NCI-H460 (cell line): ENCODE measurements at regions not wholly inside any gene's neighbourhood (a gene's known extent, or its start where the extent isn't known, plus 50 kb on each side); places are given as distances from the start of the nearest gene placed in this dataset.

Experiments
- DNase-seq: peaks from one replicate; pipeline ENCODE4 v3.0.0-alpha.2; 2016; ENCODE audit warnings: low read depth; ENCODE audit errors: extremely low read depth

GRCh38 chr2:187274146-187274545, 173.9 kb downstream of the CALCRL start:
- DNase-seq: no peak

GRCh38 chr2:187272255-187272654, 175.8 kb downstream of the CALCRL start:
- DNase-seq: no peak

GRCh38 chr2:187271825-187272224, 176.2 kb downstream of the CALCRL start:
- no peak for DNase-seq

DNA sequence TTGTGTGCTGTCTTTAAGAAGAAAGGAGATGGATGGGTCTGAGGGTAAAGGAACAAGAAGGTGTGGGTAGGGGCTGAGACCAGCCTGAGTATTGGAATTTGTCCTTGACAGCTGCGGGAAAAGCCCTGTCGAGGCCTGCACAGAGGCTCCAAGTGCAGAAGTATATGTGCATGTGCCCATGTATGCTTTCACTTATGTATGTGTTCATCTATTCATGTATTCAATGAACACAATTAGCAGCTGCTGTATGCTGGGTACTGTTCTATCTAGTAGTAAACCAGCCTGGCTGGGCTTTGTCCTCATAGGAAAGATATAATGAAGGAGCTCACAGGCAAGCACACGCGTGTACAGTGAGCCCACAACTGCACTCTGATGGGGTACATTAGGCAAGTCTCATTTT, 181.4 kb downstream of the CALCRL start:
- DNase-seq: no peak

GRCh38 chr2:187266147-187266546, 181.9 kb downstream of the CALCRL start:
- no peak for DNase-seq

GRCh38 chr2:187264612-187265011, 183.4 kb downstream of the CALCRL start:
- no peak for DNase-seq

DNA sequence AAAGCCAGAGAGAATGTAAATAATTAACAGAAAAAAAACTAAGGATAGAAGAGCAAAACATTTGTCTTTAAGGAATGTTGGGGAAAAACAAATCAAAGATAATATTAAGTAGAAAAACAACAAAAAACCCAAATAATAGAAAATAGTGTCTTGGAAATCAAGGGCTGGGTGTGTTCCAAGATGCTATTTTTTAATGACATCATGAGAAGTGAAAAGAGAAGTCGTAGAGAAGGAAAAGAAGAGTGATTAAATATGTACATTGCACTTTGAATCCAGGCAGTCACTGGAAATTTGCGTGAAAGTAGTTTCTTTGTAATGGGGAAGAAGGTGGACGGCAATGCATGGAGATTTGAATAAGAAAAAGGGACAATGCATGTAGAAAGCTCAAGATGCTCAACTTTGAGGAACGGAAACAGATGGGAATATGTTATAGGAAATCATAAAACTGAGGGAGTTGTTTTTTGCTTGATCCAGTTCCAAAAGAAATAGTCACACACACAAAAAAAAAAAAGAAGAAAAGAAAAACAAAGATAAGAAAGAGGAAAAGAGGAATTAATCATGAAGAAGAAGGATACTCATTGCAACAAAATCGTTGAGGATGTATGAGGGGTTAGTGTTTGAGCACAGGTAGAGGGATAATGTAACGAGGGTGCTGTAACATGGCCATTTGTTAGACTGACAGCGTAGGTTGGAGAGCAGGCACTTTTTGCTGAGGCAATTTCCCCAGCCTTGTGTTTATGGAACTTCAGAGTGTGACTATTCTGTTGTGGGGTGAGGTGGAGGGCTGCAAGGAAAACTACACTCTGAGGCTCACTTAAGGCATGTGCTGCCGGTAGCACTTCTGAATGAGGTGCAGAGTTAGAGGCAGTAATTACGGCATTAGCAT, 184.1 kb downstream of the CALCRL start:
- no peak for DNase-seq

DNA sequence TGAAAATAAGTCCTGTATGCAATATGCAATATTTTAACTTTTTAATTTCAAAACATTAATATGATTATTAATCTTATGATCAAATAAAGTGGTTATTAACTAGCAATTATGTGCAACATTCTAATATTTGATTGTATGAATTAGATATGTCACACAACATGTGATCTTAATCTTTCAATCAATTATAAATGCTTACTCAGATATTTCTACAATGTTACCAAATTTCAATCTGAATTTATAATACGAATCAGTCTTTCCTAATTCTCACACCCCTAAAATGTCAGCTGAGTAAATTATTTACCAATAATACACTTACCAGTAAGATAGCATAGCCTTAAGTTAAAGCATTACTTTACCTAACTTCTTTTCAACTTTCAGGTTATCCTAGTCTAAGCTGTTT, 186.3 kb downstream of the CALCRL start:
- no peak for DNase-seq

- no peak for DNase-seq
Measured at GRCh38 chr2:187252063-187252462, 196.0 kb downstream of the CALCRL start.

GRCh38 chr2:187250137-187250536, 197.9 kb downstream of the CALCRL start:
- no peak for DNase-seq

DNA sequence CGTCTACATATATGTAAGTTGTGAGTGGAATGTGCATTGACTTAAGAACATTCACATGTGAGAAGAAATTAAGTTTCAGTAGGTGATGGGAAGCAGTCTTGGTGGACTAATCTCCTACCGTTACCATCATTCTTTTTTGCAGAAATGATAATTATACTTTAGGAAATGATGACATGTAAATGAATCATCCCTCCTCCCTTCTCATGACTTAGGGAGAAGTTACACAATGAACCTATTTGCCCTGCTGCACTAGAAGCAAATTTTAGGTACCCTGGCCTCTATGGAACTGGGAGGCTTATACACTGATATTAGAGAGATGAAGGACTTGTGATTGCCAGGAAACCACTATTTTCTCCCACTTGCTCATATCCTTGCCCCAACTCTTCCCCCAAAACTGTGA, 214.2 kb downstream of the CALCRL start:
- no peak for DNase-seq

DNA sequence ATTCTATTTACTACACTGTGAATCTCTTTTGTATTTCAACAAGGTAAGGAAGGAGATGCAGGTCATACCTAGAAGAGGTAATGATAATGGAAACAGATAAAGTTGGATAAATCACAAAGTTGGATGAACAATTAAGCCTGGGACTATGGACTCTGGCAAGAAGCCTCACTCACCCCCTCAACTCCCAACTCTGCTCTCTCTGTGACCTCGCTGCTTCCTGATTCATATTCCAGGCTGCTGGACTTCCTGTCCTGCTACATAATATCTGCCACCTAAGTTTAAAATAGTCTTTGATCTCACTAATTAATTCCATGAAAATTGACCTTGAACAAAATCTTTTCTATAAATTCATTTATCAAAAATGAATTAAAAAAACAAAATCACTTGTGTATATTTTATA, 215.3 kb downstream of the CALCRL start:
- no peak for DNase-seq

- no peak for DNase-seq
Measured at GRCh38 chr2:187230088-187230487, 218.0 kb downstream of the CALCRL start.

DNA sequence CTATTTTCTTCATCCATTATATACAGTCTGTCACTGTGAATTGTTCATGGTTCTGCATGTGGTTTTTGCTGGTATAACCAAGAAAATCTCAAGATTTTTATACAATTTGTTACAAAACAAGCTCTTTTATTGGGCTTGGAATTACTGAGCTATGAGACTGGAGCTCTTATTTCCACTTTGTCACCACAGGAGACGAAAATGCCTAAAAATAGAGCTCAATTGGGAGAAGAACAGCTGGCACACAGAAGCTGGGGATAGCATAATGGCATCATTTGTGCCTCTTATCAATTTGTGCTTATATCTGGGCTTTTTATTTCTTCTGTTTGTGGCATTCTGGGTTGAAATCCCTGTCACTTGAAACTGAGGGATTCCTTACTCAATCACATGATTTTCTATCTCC, 219.1 kb downstream of the CALCRL start:
- no peak for DNase-seq

GRCh38 chr2:187224989-187225388, 223.1 kb downstream of the CALCRL start:
- DNase-seq: no peak

GRCh38 chr2:187220071-187220470, 228.0 kb downstream of the CALCRL start:
- no peak for DNase-seq

- DNase-seq: no peak
Measured at GRCh38 chr2:187215532-187216240, 232.4 kb downstream of the CALCRL start.

DNA sequence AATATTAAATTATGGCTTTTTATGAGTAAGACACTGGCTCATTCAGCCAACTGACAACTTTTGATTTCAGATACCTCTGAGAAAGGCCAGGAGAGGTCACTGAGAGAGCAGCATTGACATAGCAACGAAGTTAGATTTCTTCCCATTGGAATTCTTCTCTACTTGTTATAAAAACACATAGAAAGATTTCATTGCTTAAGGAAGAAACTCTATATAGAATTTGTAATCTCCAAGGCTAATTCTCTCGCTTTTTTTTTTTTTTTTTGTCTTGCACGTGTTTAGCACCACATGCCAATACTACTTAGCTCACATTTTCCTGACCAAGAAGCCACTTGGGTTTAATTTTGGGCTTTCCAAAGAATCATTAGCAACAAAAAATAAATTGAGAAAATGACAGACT, 233.7 kb downstream of the CALCRL start:
- no peak for DNase-seq

GRCh38 chr2:187213798-187214197, 234.3 kb downstream of the CALCRL start:
- DNase-seq: no peak

DNA sequence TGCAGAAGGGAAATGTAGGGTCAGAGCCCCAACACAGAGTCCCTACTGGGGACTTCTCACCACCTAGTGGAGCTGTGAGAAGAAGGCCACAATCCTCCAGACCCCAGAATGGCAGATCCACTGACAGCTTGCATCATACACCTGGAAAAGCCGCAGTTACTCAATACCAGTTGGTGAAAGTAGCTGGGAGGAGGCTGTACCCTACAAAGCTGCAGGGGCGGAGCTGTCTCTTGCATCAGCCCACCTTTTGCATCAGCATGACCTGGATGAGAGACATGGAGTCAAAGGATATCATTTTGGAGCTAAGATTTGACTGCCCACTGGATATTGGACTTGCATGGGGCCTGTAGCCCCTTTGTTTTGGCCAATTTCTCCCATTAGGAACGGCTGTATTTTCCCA, 237.3 kb downstream of the CALCRL start:
- no peak for DNase-seq

- no peak for DNase-seq
Measured at GRCh38 chr2:187208199-187208785, 239.8 kb downstream of the CALCRL start.

DNA sequence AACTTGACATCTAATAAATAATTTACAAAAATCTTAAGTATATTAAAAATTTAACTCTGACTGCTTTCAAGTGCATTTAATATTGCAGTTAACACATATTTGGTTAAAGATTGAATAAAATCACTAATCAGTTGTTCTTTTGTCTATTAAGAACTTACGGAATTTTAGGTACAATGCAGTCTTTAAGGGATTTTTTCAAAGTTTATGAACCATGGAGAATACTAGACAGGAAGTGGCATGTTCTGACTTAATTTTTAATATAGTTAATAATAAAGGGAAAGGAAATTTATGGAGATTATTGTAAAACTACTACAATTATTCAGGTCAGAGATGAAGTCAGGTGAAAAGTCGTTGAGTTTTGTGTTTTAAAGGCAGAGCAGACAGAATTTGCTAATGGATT, 240.9 kb downstream of the CALCRL start:
- DNase-seq: no peak
